ENCODE measurements at regions not wholly inside any gene's neighbourhood (a gene's known extent, or its start where the extent isn't known, plus 50 kb on each side); places are given as distances from the start of the nearest gene placed in this dataset.

GRCh38 chrX:455199-455598 is 68.5 kb upstream of the PPP2R3B start:
- TF ChIP-seq, protein P1, sequence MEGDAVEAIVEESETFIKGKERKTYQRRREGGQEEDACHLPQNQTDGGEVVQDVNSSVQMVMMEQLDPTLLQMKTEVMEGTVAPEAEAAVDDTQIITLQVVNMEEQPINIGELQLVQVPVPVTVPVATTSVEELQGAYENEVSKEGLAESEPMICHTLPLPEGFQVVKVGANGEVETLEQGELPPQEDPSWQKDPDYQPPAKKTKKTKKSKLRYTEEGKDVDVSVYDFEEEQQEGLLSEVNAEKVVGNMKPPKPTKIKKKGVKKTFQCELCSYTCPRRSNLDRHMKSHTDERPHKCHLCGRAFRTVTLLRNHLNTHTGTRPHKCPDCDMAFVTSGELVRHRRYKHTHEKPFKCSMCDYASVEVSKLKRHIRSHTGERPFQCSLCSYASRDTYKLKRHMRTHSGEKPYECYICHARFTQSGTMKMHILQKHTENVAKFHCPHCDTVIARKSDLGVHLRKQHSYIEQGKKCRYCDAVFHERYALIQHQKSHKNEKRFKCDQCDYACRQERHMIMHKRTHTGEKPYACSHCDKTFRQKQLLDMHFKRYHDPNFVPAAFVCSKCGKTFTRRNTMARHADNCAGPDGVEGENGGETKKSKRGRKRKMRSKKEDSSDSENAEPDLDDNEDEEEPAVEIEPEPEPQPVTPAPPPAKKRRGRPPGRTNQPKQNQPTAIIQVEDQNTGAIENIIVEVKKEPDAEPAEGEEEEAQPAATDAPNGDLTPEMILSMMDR (IDR thresholded peaks at IDR 0.05 in 2 of 3, conservative IDR thresholded peaks at IDR 0.05 in 1 of 3; ENCODE audit: borderline replicate concordance in 1 of 3, insufficient read depth in 1 of 3, low read depth in 2 of 3, low read length in 2 of 3) = no peak
- TF ChIP-seq ELF1 (IDR thresholded peaks at IDR 0.05; ENCODE audit: borderline replicate concordance, low read depth) (no peak), POLR2AphosphoS5 (IDR thresholded peaks at IDR 0.05; ENCODE audit: low read depth, low read length) (no peak), EZH2phosphoT487 (IDR thresholded peaks at IDR 0.05; ENCODE audit: borderline replicate concordance) (no peak), JUND (IDR thresholded peaks at IDR 0.05) (no peak), SP1 (IDR thresholded peaks at IDR 0.05; ENCODE audit: low read depth) (no peak), FOSL1 (IDR thresholded peaks at IDR 0.05; ENCODE audit: low read depth) (no peak), REST (IDR thresholded peaks at IDR 0.05; ENCODE audit: low read depth) (no peak), RAD21 (IDR thresholded peaks at IDR 0.05; ENCODE audit: low read depth) (no peak), SRF (IDR thresholded peaks at IDR 0.05; ENCODE audit: low read depth) (no peak), SIN3A (IDR thresholded peaks at IDR 0.05; ENCODE audit: low read depth) (no peak)
- TF ChIP-seq, protein P2, sequence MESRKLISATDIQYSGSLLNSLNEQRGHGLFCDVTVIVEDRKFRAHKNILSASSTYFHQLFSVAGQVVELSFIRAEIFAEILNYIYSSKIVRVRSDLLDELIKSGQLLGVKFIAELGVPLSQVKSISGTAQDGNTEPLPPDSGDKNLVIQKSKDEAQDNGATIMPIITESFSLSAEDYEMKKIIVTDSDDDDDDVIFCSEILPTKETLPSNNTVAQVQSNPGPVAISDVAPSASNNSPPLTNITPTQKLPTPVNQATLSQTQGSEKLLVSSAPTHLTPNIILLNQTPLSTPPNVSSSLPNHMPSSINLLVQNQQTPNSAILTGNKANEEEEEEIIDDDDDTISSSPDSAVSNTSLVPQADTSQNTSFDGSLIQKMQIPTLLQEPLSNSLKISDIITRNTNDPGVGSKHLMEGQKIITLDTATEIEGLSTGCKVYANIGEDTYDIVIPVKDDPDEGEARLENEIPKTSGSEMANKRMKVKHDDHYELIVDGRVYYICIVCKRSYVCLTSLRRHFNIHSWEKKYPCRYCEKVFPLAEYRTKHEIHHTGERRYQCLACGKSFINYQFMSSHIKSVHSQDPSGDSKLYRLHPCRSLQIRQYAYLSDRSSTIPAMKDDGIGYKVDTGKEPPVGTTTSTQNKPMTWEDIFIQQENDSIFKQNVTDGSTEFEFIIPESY (IDR thresholded peaks at IDR 0.05; ENCODE audit: extremely low read depth, insufficient replicate concordance, low read length) = no peak
